HG03457 (cell line): ENCODE measurements at regions not wholly inside any gene's neighbourhood (a gene's known extent, or its start where the extent isn't known, plus 50 kb on each side); places are given as distances from the start of the nearest gene placed in this dataset.

ENCODE experiments used
- ATAC-seq: cut with Tn5 transposase; IDR thresholded peaks from one replicate; pipeline ENCODE4 v1.9.1; 2021; ENCODE audit warnings: moderate number of reproducible peaks; ENCODE audit not compliant: unreplicated experiment

DNA sequence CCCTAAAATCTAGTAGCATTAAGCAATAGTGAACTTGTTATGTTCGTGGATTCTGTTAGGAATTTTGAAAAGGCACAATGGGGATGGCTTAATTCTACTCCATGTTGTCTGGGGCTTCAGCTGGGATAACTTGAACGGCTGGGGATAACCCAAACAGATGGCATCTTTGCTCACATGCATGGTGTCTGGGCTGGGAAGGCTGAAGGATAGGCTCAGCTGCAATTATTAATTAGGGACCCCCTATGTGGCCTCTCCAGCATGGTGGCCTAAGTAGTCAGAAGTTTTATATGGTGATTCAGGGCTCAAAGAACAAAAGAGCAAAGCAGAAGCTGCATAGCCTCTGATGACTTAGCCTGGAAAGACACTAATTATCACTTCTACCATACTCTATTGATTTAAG lies 551.1 kb downstream of the PSAT1 start:
- no peak for ATAC-seq

GRCh38 chr9:78856144-78856543 lies 559.2 kb downstream of the PSAT1 start:
- ATAC-seq, result no peak

DNA sequence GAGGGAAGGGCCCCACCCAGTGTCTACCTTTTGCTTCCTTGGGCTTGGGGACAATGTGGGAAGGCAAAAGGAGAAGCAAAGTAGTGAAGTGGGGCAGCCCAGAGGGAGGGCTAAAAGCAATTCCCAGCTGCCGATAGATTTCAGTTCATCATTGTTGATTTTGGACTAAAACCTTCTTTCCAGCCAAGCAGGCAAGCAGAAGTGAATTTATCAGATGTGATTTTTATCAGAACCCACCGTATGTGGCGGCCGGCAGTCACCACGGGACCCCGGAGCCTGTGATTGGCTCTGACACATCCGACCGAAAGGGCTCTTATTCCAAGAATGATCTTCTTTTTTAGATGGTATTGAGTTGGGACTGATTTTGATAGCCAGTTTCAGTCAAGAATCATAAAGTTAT lies 559.9 kb downstream of the PSAT1 start:
- ATAC-seq, result no peak

DNA sequence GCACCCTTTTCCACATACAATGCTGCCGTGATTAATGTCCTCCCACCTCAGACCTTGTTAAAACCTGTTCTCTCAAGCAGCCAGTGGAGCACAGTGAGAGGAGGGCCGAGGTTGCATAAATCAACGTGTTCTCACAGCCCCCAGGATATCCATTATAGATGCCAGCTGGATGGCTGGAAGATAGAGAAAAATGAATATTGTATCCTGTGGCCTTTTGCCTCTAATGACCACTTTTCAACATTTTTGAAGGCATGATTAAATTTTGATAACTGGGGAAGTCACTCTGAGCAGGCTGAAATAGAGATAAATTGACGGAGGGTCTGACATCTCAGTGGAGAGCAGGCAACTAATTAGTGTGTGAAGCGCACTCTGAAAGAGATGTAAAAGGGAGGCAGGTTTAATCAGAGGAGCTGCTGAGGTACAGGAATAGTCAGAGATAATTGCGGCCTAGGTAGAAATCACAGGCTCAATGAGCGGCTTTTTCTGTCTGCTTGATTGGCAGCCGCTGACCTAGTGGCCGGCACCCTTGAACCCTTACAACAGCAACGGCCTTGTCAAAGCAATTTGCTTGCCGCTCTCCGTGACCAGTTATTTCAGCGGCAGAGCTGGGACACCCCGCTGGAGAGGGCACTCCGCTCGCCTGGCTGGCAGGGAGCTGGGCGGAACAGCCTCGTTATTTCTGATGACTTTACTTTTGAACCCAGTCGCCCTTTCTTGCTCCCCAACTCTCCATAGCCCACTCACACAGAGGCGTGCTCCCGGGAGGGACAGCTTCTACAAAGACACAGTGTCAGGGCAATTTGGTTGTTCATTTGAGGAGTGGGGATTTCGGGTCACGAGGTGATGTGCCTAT lies 560.7 kb downstream of the PSAT1 start:
- no peak for ATAC-seq

DNA sequence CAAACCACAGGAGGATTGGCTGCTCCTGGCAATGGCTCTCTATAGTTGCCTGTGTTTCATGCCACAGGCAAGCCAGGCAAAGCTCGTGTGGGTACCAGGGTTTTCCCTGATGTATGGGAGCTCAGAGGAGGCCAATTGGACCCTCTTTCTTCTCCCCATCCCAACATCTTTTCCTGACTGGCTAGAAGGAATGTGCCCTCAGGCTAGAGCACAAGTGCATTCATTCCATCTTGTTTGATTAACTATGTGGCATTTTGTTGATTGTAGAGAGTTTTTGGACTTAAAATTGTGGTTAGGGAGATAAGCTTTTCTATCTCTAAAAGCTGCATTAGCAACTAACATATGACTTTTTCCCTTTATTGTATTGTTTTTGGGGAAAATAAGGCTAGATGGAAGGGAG lies 561.3 kb downstream of the PSAT1 start:
- no peak for ATAC-seq

DNA sequence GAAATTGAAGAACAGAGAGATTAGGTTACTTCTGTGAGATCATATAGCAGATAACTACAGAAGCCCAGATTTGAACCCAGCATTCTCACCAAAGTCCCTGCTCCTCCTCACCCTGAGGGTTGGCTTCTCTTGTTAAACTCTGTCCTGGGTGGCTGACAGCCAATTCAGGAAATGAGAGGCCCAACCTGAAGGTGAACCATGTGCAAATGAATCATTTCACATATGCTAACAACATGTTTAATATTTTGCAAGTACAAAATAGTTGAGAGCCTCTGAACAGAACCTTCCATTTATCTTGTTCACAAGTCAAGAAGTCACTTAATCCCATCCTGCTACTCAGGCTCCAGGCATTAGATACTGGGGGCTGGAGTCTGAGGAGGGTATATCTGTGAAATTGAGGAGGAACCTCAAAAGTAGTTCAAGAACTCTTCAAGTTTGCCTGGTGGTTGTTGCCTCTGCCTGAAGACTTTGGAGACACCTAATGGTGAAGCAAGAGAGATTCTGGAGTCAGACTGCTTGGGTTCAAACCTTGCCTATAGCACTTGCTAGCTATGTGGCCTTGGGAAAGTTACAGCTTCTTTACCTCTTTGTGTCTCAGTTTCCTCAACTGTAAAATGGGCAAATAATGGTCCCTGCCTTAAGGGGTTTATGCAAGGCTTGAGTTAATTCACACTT lies 564.0 kb downstream of the PSAT1 start:
- no peak for ATAC-seq

- ATAC-seq, result no peak
Measured at GRCh38 chr9:78863531-78863930, 566.6 kb downstream of the PSAT1 start.

- ATAC-seq, result no peak
Measured at GRCh38 chr9:78865737-78866136, 568.8 kb downstream of the PSAT1 start.

DNA sequence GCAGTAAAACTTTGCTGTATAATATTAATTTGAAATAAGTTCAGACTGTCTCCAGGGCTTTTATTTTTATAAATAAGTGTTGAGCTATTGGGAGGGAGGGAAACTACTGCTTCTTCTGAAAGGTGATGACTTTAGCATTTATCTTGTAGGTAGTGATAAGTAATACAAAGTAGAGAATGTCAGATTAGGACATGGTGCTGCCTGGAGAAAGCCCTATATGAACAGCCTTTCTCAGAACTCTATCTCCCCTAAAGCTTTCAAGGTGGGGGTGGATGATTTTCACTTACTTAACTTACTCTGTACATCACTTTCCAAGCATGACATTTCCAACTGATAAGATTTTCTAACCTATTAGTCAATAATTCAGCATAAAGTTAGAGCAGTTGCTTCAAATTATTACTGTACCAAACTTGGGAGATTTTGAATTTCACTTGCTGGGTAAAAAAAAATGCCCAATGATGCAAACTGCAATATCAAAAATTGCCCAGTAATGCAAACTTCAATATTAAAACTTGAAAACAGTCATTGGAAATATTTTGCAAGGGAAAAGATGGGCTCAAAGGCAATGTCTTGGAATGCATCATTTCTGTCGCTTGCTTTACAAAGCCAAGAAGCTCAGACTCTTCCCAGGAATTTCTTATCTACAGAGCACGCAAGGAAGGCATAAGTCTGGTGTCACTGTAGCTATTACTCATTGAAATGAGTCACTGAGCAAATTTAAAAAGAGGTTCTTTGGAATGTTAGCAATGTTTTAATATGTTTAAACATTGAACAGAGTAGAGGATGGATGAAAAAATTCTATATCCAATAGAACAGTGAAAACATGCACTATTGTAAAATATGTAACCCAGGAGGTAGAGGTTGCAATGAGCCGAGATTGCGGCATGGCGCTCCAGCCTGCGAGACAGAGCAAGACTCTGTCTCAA lies 569.5 kb downstream of the PSAT1 start:
- no peak for ATAC-seq

DNA sequence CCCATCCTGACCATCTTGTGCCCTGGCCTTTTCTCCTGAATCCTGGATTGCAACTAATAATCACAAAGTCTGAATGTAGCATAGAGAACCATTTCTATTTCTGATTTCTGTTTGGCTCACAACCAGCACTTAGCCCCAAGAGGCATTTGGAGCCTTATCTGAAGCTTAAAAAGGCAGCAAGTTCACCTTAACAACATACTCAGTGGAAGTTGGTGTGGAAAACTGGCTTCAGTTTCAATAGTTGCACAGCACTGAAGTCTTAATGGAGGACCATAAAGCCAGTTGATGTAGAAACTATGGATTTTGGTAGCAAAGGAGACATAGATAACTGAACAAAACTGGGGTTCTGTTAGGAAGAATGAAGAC lies 574.1 kb downstream of the PSAT1 start:
- ATAC-seq, result no peak

- no peak for ATAC-seq
Measured at GRCh38 chr9:78871452-78872331, 574.8 kb downstream of the PSAT1 start.

GRCh38 chr9:78874061-78874460 lies 577.1 kb downstream of the PSAT1 start:
- ATAC-seq, result no peak

DNA sequence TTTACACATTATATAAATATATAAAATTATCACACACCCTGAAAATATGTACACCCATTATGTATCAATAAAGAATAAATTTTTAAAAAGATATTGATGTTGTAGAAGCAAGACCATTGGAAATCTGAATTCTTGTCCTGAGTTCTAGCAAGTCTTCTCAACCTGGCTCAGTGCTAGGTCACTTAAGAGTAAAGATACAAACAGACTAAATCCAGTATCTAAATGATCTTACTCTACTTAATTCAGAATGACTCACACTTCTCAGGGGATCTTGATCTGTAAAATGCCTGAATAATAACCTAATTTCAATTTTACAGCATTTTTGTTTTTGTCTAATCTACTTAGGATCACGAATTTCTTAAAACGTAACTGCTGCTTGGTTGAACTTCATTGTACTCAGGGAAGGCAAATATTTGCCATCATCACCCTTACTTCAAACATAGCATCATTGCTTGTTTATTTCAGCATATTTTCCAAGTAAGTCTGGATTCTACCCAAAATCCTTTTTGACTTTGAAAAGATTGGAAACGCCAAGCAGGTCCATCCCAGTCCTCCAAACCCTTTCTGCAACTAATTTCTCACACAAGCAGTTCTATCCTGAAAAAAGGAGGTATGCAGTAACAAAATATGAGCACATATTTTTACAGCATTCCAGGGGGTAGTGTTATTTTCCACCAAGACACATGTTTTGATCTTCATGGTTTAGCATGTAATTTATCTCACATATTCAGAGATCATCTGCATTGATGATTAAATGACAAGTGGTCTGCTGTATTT lies 582.6 kb downstream of the PSAT1 start:
- ATAC-seq, result no peak

GRCh38 chr9:78881295-78881694 lies 584.4 kb downstream of the PSAT1 start:
- ATAC-seq, result no peak

DNA sequence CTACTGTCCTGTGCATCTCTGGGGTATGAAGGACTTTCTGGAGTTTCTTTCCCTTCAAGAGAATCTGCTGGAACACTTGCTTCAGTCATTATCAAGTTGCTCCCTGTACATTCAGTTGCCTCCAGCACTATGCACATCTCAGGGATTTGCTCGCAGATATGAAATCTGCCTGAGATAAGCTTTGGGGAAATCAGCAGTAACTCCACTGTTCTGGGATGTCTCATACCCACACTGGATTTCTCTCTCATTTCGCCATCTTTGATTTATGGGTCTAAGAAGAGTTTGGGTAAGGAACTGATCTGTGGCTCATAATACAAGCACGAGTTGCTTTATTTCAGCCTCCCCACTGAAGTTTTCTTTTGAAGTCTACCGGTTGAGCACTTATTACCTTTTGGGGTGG lies 585.6 kb downstream of the PSAT1 start:
- ATAC-seq, result no peak

DNA sequence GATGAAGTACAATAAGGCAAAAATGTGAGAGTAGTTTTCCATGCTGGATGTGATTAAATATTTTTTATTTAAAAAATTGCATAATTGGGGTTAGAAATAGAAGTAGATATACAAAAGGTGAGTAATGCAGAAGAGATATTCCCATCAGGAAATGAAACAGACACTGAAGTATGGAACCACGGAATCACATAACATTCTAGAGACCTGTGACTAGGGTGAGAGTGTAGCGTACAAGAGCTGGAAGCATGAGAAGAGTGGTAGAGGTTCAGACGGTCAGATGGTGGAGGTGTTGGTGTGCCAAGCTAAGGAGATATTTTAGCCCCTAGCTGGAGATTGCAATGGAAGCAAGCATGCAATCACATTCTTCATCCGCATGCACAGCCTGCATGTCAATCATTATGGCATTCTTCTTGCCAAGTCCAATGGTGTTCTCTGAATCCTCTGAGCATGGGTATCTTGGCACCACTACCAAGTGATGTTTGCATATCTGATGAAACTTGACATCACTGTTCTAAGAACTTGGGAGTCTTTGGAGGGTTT lies 587.8 kb downstream of the PSAT1 start:
- no peak for ATAC-seq

- no peak for ATAC-seq
Measured at GRCh38 chr9:78892182-78892581, 595.3 kb downstream of the PSAT1 start.

GRCh38 chr9:78892769-78893168 lies 595.8 kb downstream of the PSAT1 start:
- no peak for ATAC-seq

GRCh38 chr9:78893774-78894401 lies 597.0 kb downstream of the PSAT1 start:
- ATAC-seq, result no peak
